PC-9 (cell line): ENCODE measurements at regions not wholly inside any gene's neighbourhood (a gene's known extent, or its start where the extent isn't known, plus 50 kb on each side); places are given as distances from the start of the nearest gene placed in this dataset.

Experiments used
- BruUV-seq: library from RNA; stranded (reverse); fragments of 400-500 nt; replicated peaks from 2 replicates; lab custom pipeline; 2021; lab: Mats Ljungman, UMichigan
- CTCF ChIA-PET: fragments of 300-600 bp; sonication (Branson Sonifier 250); formaldehyde crosslinking; loops from one replicate; lab custom pipeline; 2022; ENCODE audit warnings: antibody characterized with exemption; lab: Charles Lee
- POLR2A ChIA-PET: fragments of 300-600 bp; sonication (Branson Sonifier 250); formaldehyde crosslinking; loops from one replicate; lab custom pipeline; 2022; ENCODE audit warnings: antibody characterized with exemption; ENCODE audit not compliant: unreplicated experiment; lab: Charles Lee
- DNase-seq, 2 experiments: peaks; one replicate each; pipeline versions ENCODE4 v3.0.0 to v3.0.0-alpha.2; 2015 to 2022; ENCODE audit warnings: mixed read lengths in 1 of 2
- H2AFZ ChIP-seq: fragments of 200-600 bp; sonication (generic); 2 replicates; pipeline ENCODE4 v1.8.1; 2017; ENCODE audit warnings: antibody characterized with exemption
- H3F3A ChIP-seq: fragments of 200-600 bp; sonication (generic); 2 replicates; pipeline ENCODE4 v1.8.1; 2017; ENCODE audit warnings: antibody characterized with exemption, mild to moderate bottlenecking, low read depth; ENCODE audit not compliant: insufficient read depth
- H3K27ac ChIP-seq: fragments of 200-600 bp; sonication (generic); 2 replicates; pipeline ENCODE4 v1.6.1; 2016; ENCODE audit warnings: mixed run types
- H3K27me3 ChIP-seq: fragments of 200-600 bp; sonication (generic); 2 replicates; pipeline ENCODE4 v1.6.1; 2016; ENCODE audit warnings: low read depth, mixed run types; ENCODE audit not compliant: insufficient read depth
- H3K36me3 ChIP-seq: fragments of 200-600 bp; sonication (generic); 2 replicates; pipeline ENCODE4 v1.6.1; 2016; ENCODE audit warnings: low read depth, mixed run types
- H3K4me1 ChIP-seq: fragments of 200-600 bp; sonication (generic); replicated peaks from 2 replicates; pipeline ENCODE4 v1.6.1; 2016; ENCODE audit warnings: mixed run types; ENCODE audit not compliant: insufficient read depth
- H3K4me2 ChIP-seq: fragments of 200-600 bp; sonication (generic); 2 replicates; pipeline ENCODE4 v1.6.1; 2017; ENCODE audit warnings: mixed run types
- H3K4me3 ChIP-seq: fragments of 200-600 bp; sonication (generic); 2 replicates; pipeline ENCODE4 v1.6.1; 2016; ENCODE audit warnings: mixed run types
- H3K79me2 ChIP-seq: fragments of 200-600 bp; sonication (generic); 2 replicates; pipeline ENCODE4 v1.6.1; 2017; ENCODE audit warnings: low read depth, mixed run types
- H3K9me2 ChIP-seq: fragments of 200-600 bp; sonication (generic); 2 replicates; pipeline ENCODE4 v1.8.1; 2017; ENCODE audit warnings: mild to moderate bottlenecking; ENCODE audit not compliant: insufficient read depth
- H3K9me3 ChIP-seq: fragments of 200-600 bp; sonication (generic); 2 replicates; pipeline ENCODE4 v1.8.1; 2016; ENCODE audit warnings: low read depth; ENCODE audit not compliant: insufficient read depth
- H4K20me1 ChIP-seq: fragments of 200-600 bp; sonication (generic); 2 replicates; pipeline ENCODE4 v1.8.1; 2017; ENCODE audit not compliant: insufficient read depth
- EZH2 ChIP-seq: fragments of 200-600 bp; sonication (generic); IDR thresholded peaks from 2 replicates; pipeline ENCODE4 v1.8.0; 2017; ENCODE audit warnings: antibody characterized with exemption, low read depth
- intact Hi-C: fragments of 100-400 bp; cut with micrococcal nuclease; formaldehyde crosslinking; loops from one replicate; pipeline ENCODE4 v1.10.0; 2022; ENCODE audit not compliant: unreplicated experiment
- TF ChIP-seq, protein P1 (sequence below): fragments of 200-600 bp; sonication (generic); conservative IDR thresholded peaks from 2 replicates; pipeline ENCODE4 v1.6.1; 2017; ENCODE audit warnings: mixed run types, antibody characterized with exemption, mild to moderate bottlenecking, moderate library complexity

DNA sequence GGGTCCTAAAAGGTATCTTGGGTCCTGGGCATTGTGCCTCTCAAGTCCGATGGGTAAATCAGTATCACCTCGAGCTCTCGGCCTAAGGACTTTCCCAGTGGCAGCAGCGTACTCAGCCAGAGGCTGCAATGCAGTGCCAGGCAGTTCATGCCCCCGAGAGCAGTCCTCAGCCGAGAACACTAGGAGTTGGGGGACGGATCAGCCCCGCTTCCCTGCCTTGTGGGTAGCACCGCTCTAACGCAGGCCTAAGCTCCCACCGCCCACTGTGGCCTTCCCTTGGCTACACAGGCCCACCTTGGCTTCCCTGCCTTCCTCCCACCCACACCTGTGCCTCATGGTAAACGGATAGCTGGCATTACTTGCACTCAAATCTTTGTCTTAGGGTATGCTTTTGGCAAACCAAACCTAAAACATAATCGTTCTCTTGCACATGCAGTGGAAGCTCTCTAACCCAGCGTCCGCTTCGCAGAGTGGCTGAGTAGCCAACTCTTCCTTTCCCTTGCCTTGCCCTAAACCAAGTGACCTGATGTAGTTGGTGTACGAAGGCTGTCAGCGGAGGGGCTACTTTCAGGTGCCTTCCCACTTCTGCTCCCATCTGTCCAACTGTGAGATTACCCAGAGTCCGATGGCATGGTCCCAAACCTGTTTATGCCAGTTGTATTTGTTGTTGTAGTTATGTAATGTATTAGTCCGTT is 73.2 kb upstream of the CHST15 start:
- no peak for TF ChIP-seq EZH2
- Histone ChIP-seq H3K27me3 (no peaks in the 10 kb centered on the region), H3K79me2 (no peaks in the 10 kb centered on the region), H3K4me2 (no peak overlapping the region), H3F3A (no peaks in the 10 kb centered on the region), H3K9me3 (no peaks in the 10 kb centered on the region), H4K20me1 (no peaks in the 10 kb centered on the region), H3K27ac (no peak overlapping the region), H2AFZ (no peak overlapping the region), H3K4me1 (no peaks in the 10 kb centered on the region), H3K36me3 (no peaks in the 10 kb centered on the region), H3K9me2 (no peaks in the 10 kb centered on the region), H3K4me3 (no peak overlapping the region)
- no TSS peak for BruUV-seq
- DNase-seq, result no peak
- ChIA-PET CTCF (no interaction called here), POLR2A (no interaction called here)
- intact Hi-C loops, result no loop called here

DNA sequence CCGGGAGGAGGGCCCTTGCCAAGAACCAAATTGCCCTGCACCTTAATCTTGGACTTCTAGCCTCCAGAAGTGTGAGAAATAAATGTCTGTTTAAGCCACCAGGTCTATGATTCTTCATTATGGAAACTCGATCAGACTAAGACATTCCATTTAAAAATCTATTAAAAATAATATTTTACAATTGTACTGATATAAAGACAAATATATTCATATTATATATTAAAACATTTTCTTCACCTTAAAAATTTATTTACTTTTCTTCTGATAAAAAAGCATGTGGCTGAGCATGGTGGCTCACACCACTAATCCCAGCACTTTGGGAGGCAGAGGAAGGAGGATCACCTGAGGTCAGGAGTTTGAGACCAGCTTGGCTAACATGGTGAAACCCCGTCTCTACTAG is 72.4 kb upstream of the CHST15 start:
- DNase-seq, result no peak
- no peaks in the 10 kb centered on the region for H3K36me3 ChIP-seq
- H3K4me2 ChIP-seq, result no peak overlapping the region
- H3K4me1 ChIP-seq, result no peaks in the 10 kb centered on the region
- H3F3A ChIP-seq, result no peaks in the 10 kb centered on the region
- no peaks in the 10 kb centered on the region for H3K9me2 ChIP-seq
- H3K27ac ChIP-seq, result no peak overlapping the region
- no peaks in the 10 kb centered on the region for H4K20me1 ChIP-seq
- TF ChIP-seq, protein P1, sequence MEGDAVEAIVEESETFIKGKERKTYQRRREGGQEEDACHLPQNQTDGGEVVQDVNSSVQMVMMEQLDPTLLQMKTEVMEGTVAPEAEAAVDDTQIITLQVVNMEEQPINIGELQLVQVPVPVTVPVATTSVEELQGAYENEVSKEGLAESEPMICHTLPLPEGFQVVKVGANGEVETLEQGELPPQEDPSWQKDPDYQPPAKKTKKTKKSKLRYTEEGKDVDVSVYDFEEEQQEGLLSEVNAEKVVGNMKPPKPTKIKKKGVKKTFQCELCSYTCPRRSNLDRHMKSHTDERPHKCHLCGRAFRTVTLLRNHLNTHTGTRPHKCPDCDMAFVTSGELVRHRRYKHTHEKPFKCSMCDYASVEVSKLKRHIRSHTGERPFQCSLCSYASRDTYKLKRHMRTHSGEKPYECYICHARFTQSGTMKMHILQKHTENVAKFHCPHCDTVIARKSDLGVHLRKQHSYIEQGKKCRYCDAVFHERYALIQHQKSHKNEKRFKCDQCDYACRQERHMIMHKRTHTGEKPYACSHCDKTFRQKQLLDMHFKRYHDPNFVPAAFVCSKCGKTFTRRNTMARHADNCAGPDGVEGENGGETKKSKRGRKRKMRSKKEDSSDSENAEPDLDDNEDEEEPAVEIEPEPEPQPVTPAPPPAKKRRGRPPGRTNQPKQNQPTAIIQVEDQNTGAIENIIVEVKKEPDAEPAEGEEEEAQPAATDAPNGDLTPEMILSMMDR, result no peak
- no peak for TF ChIP-seq EZH2
- POLR2A ChIA-PET, result no interaction called here
- H3K9me3 ChIP-seq, result no peaks in the 10 kb centered on the region
- no TSS peak for BruUV-seq
- no peak overlapping the region for H3K4me3 ChIP-seq
- H2AFZ ChIP-seq, result no peak overlapping the region
- intact Hi-C loops, result no loop called here
- CTCF ChIA-PET, result no interaction called here
- no peaks in the 10 kb centered on the region for H3K79me2 ChIP-seq
- no peaks in the 10 kb centered on the region for H3K27me3 ChIP-seq

DNA sequence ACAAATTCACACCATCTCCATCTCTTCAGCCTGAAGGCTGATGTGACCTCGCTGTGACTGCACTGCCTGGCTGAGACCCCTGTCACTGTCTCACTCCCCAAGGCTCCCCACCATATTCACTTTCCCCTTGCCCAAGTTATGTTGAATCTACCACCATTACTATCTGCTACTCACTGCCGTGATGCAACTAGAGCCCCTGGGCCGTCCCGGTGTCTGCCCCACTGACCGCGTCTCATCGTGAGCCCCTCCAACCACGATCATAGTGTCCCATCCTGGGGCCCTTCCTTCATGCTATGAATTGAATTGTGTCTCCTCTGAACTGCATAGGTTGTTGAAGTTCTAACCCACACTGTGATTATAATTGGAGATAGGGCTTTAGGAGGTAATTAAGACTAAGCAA is 71.9 kb upstream of the CHST15 start:
- no peak for DNase-seq
- TF ChIP-seq EZH2, result no peak
- TF ChIP-seq, protein P1, result no peak
- no peak overlapping the region for H3K4me2 ChIP-seq
- H2AFZ ChIP-seq, result no peak overlapping the region
- no peaks in the 10 kb centered on the region for H3K27me3 ChIP-seq
- H3K9me3 ChIP-seq, result no peaks in the 10 kb centered on the region
- H4K20me1 ChIP-seq, result no peaks in the 10 kb centered on the region
- H3K4me1 ChIP-seq, result no peaks in the 10 kb centered on the region
- H3K79me2 ChIP-seq, result no peaks in the 10 kb centered on the region
- no peak overlapping the region for H3K27ac ChIP-seq
- H3K4me3 ChIP-seq, result no peak overlapping the region
- H3K9me2 ChIP-seq, result no peaks in the 10 kb centered on the region
- POLR2A ChIA-PET, result no interaction called here
- no TSS peak for BruUV-seq
- H3F3A ChIP-seq, result no peaks in the 10 kb centered on the region
- CTCF ChIA-PET, result no interaction called here
- intact Hi-C loops, result no loop called here
- no peaks in the 10 kb centered on the region for H3K36me3 ChIP-seq

DNA sequence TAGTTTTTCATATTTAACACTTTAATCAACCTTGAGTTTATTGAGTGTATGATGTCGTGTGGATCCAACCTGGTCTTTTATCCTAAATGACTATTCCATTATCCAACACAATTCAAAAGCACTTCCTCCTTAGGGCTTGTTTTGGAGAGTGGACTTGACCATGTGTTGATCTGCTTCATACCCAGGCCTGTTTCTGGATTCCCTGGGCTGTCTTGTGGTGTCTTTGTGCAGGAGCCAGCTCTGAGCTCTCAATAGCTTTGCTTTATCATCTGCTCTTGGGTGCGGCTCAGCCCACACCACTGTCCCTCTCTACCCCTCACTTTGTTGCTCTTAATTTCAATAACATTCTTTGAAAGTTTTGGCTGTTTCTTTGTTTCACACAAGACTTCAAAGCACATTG is 70.9 kb upstream of the CHST15 start:
- no peak overlapping the region for H2AFZ ChIP-seq
- no peak overlapping the region for H3K4me3 ChIP-seq
- H3K36me3 ChIP-seq, result no peaks in the 10 kb centered on the region
- no peak for DNase-seq
- H3K9me2 ChIP-seq, result no peaks in the 10 kb centered on the region
- BruUV-seq, result no TSS peak
- no peaks in the 10 kb centered on the region for H4K20me1 ChIP-seq
- H3K79me2 ChIP-seq, result no peaks in the 10 kb centered on the region
- H3K27ac ChIP-seq, result no peak overlapping the region
- no peaks in the 10 kb centered on the region for H3K9me3 ChIP-seq
- no peaks in the 10 kb centered on the region for H3K4me1 ChIP-seq
- H3F3A ChIP-seq, result no peaks in the 10 kb centered on the region
- ChIA-PET POLR2A (interaction anchor here (0.7 kb wide), 1 partner anchor 9 kb away, joined by 3 read pairs; no protein-coding TSS in a partner anchor), CTCF (no interaction called here)
- intact Hi-C loops, result no loop called here
- H3K4me2 ChIP-seq, result no peak overlapping the region
- TF ChIP-seq, protein P1, result no peak
- no peak for TF ChIP-seq EZH2
- no peaks in the 10 kb centered on the region for H3K27me3 ChIP-seq
